ENCODE measurements at regions not wholly inside any gene's neighbourhood (a gene's known extent, or its start where the extent isn't known, plus 50 kb on each side); places are given as distances from the start of the nearest gene placed in this dataset.
"Not testable (repeated sequence)": the region's sequence is repeated elsewhere in the genome, so short reads cannot be mapped to it uniquely, and the experiment has no call there.

GRCh38 chrX:137855490-137855889 lies 289.6 kb downstream of the ZIC3 start:
- TF ChIP-seq CTCF (IDR thresholded peaks at IDR 0.05; ENCODE audit: low read depth, low read length, missing control alignments), result no peak
- no peak overlapping the region for H3K4me3 ChIP-seq (ENCODE audit: low read depth, low read length)
- no peak for DNase-seq (ENCODE audit: low read depth)

GRCh38 chrX:137858106-137858505 lies 292.2 kb downstream of the ZIC3 start:
- H3K4me3 ChIP-seq (ENCODE audit: low read depth, low read length), result no peak overlapping the region
- no peak for TF ChIP-seq CTCF (IDR thresholded peaks at IDR 0.05; ENCODE audit: low read depth, low read length, missing control alignments)
- no peak for DNase-seq (ENCODE audit: low read depth)

- no peak for DNase-seq (ENCODE audit: low read depth)
- TF ChIP-seq CTCF (IDR thresholded peaks at IDR 0.05; ENCODE audit: low read depth, low read length, missing control alignments), result no peak
- no peak overlapping the region for H3K4me3 ChIP-seq (ENCODE audit: low read depth, low read length)
Observed at GRCh38 chrX:137878401-137878800, 312.5 kb downstream of the ZIC3 start.

- no peak for TF ChIP-seq CTCF (IDR thresholded peaks at IDR 0.05; ENCODE audit: low read depth, low read length, missing control alignments)
- no peak for DNase-seq (ENCODE audit: low read depth)
Observed at GRCh38 chrX:137882960-137883359, 317.0 kb downstream of the ZIC3 start.

GRCh38 chrX:137884813-137885212 lies 318.9 kb downstream of the ZIC3 start:
- not testable (repeated sequence) for DNase-seq (ENCODE audit: low read depth); H3K4me3 ChIP-seq (ENCODE audit: low read depth, low read length)

More at GRCh38 chrX:137882960-137883359, 317.0 kb downstream of the ZIC3 start:
- H3K4me3 ChIP-seq (ENCODE audit: low read depth, low read length), result no peak overlapping the region

GRCh38 chrX:137891431-137891830 lies 325.5 kb downstream of the ZIC3 start:
- no peak for DNase-seq (ENCODE audit: low read depth)
- TF ChIP-seq CTCF (IDR thresholded peaks at IDR 0.05; ENCODE audit: low read depth, low read length, missing control alignments), result no peak
- H3K4me3 ChIP-seq (ENCODE audit: low read depth, low read length), result no peak overlapping the region

- TF ChIP-seq CTCF (IDR thresholded peaks at IDR 0.05; ENCODE audit: low read depth, low read length, missing control alignments), result no peak
- H3K4me3 ChIP-seq (ENCODE audit: low read depth, low read length), result no peak overlapping the region
- no peak for DNase-seq (ENCODE audit: low read depth)
Observed at GRCh38 chrX:137896123-137896522, 330.2 kb downstream of the ZIC3 start.

GRCh38 chrX:137915466-137915865 lies 349.5 kb downstream of the ZIC3 start:
- H3K4me3 ChIP-seq (ENCODE audit: low read depth, low read length), result no peak overlapping the region
- no peak for TF ChIP-seq CTCF (IDR thresholded peaks at IDR 0.05; ENCODE audit: low read depth, low read length, missing control alignments)
- DNase-seq (ENCODE audit: low read depth), result no peak

Data from GM12864 (cell line).